Gastrocnemius medialis (tissue), 4 donors: ENCODE measurements at regions not wholly inside any gene's neighbourhood (a gene's known extent, or its start where the extent isn't known, plus 50 kb on each side); places are given as distances from the start of the nearest gene placed in this dataset.

ENCODE experiments used
- ATAC-seq, 2 donors: fragments of 150-250 bp; one replicate each; pipeline ENCODE4 v1.9.1; 2016
- DNase-seq, 2 donors: peaks; one replicate each; pipeline ENCODE4 v3.0.0-alpha.2; 2019
- H3K27ac ChIP-seq, 4 donors: fragments of 200-600 bp; sonication (generic); 1 replicate in 1 of 4; 2 replicates in 3 of 4; pipeline ENCODE4 v1.5.1; 2016 to 2018; ENCODE audit warnings: mild to moderate bottlenecking in 2 of 4, moderate library complexity in 1 of 4
- H3K27me3 ChIP-seq, 3 donors: fragments of 200-600 bp; sonication (generic) in 2 of 3; 1 replicate in 1 of 3; 2 replicates in 2 of 3; pipeline versions ENCODE4 v1.5.1 to v1.6.0; 2016 to 2019; ENCODE audit warnings: mild to moderate bottlenecking in 1 of 3, moderate library complexity in 1 of 3
- H3K36me3 ChIP-seq, 2 donors: fragments of 200-600 bp; sonication (generic) in 1 of 2; one replicate each; pipeline ENCODE4 v1.5.1; 2017 to 2018
- H3K4me1 ChIP-seq, 2 donors: fragments of 200-600 bp; sonication (generic) in 1 of 2; one replicate each; pipeline ENCODE4 v1.5.1; 2016 to 2017; ENCODE audit warnings: mild to moderate bottlenecking in 2 of 2
- H3K4me3 ChIP-seq, 4 donors: fragments of 200-600 bp; sonication (generic) in 3 of 4; 1 replicate in 1 of 4; 2 replicates in 3 of 4; pipeline ENCODE4 v1.5.1; 2016 to 2019; ENCODE audit warnings: mild to moderate bottlenecking in 2 of 4
- H3K9me3 ChIP-seq, 3 donors: fragments of 200-600 bp; sonication (generic) in 2 of 3; 1 replicate in 1 of 3; 2 replicates in 2 of 3; pipeline ENCODE4 v1.5.1; 2016 to 2019
- POLR2A ChIP-seq, 2 donors: fragments of 450-650 bp; IDR thresholded peaks; one replicate each; pipeline ENCODE4 v1.6.1; 2017; ENCODE audit warnings: antibody characterized with exemption in 2 of 2, mild to moderate bottlenecking in 2 of 2, moderate library complexity in 2 of 2
- in situ Hi-C, 4 donors: fragments of 200-750 bp; cut with MboI; loops; one replicate each; pipeline versions ENCODE4 v1.15.0 to v1.8.0; 2017; ENCODE audit warnings: low sequenced_read_pairs in 4 of 4
- intact Hi-C: fragments of 100-400 bp; cut with DNase I; formaldehyde crosslinking; loops from one replicate; pipeline ENCODE4 v1.15.1; 2023; ENCODE audit warnings: low total_unique reads
- TF ChIP-seq, protein P1 (sequence below), 5 experiments: fragments of 450-650 bp in 3 of 5; fragments of 200-600 bp in 2 of 5; sonication (generic) in 2 of 5; IDR thresholded peaks in 4 of 5; conservative IDR thresholded peaks in 1 of 5; 1 replicate in 4 of 5; 2 replicates in 1 of 5; pipeline ENCODE4 v1.5.1; 2016 to 2019; ENCODE audit warnings: antibody characterized with exemption in 5 of 5, mild to moderate bottlenecking in 3 of 5, moderate library complexity in 3 of 5

- Histone ChIP-seq H3K36me3 (no peaks in the 10 kb centered on the region), H3K4me3 (no peak overlapping the region), H3K27ac (no peak overlapping the region), H3K4me1 (no peaks in the 10 kb centered on the region), H3K27me3 (no peaks in the 10 kb centered on the region), H3K9me3 (no peaks in the 10 kb centered on the region)
- in situ Hi-C loops (no loop called here), intact Hi-C loops (no loop called here)
- ATAC-seq (no peak), DNase-seq (no peak)
- TF ChIP-seq, protein P1, sequence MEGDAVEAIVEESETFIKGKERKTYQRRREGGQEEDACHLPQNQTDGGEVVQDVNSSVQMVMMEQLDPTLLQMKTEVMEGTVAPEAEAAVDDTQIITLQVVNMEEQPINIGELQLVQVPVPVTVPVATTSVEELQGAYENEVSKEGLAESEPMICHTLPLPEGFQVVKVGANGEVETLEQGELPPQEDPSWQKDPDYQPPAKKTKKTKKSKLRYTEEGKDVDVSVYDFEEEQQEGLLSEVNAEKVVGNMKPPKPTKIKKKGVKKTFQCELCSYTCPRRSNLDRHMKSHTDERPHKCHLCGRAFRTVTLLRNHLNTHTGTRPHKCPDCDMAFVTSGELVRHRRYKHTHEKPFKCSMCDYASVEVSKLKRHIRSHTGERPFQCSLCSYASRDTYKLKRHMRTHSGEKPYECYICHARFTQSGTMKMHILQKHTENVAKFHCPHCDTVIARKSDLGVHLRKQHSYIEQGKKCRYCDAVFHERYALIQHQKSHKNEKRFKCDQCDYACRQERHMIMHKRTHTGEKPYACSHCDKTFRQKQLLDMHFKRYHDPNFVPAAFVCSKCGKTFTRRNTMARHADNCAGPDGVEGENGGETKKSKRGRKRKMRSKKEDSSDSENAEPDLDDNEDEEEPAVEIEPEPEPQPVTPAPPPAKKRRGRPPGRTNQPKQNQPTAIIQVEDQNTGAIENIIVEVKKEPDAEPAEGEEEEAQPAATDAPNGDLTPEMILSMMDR (IDR thresholded peaks at IDR 0.05 in 4 of 5, conservative IDR thresholded peaks at IDR 0.05 in 1 of 5), result no peak
- TF ChIP-seq POLR2A (IDR thresholded peaks at IDR 0.05), result no peak
Measured at GRCh38 chr12:111169456-111169855, 199.4 kb downstream of the PHETA1 start.

GRCh38 chr12:111169032-111169431 lies 199.9 kb downstream of the PHETA1 start:
- ATAC-seq (no peak), DNase-seq (no peak)
- H3K36me3 ChIP-seq, result no peaks in the 10 kb centered on the region
- H3K4me1 ChIP-seq, result no peaks in the 10 kb centered on the region
- no peak overlapping the region for H3K27ac ChIP-seq
- in situ Hi-C loops (no loop called here), intact Hi-C loops (no loop called here)
- no peaks in the 10 kb centered on the region for H3K9me3 ChIP-seq
- H3K4me3 ChIP-seq, result no peak overlapping the region
- no peaks in the 10 kb centered on the region for H3K27me3 ChIP-seq
- TF ChIP-seq, protein P1 (IDR thresholded peaks at IDR 0.05 in 4 of 5, conservative IDR thresholded peaks at IDR 0.05 in 1 of 5), result no peak
- no peak for TF ChIP-seq POLR2A (IDR thresholded peaks at IDR 0.05)

DNA sequence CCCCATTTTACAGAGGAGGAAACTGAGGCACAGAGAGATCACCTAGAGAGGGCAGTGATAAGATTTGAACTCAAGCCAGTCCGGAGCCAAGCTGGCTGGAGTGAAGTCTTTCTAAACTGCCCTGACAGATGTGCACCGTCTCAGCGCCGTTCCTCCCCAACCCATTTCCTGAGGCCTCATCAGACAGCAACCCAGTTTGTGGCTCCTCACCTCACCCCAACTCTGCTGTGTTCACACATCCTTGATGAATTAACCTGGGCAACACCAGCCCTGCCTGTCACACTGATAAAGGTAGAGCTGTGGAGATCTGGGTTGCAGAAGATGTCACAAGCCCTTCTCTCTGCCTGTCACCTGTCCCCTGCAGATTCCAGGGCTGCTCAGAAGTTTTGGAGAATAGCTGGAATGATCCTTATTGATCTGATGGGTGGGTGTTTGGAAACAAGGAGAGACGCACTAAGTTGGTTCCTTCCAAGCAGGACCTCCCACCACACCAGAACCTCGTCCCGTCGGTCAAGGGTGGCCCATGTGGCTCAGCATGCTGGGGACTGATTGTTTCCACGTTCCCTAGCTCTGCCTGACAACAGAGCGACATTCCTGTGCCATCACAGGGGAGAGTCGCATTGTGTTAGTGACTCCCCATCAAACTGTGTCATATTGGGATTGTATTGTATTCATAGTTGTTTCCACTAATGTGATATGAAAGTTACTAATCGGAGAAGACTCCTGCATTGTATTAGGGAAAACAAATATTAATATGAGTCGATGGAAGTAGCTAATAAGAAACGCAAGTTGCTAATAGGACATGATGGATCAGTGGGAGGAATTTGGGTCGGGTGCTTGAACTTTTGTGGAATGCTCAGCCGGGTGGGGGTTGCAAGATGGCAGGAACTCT lies 200.6 kb downstream of the PHETA1 start:
- ATAC-seq, result no peak
- no peak for TF ChIP-seq POLR2A (IDR thresholded peaks at IDR 0.05)
- TF ChIP-seq, protein P1 (IDR thresholded peaks at IDR 0.05 in 4 of 5, conservative IDR thresholded peaks at IDR 0.05 in 1 of 5), result no peak
- Histone ChIP-seq H3K36me3 (no peaks in the 10 kb centered on the region), H3K4me3 (no peak overlapping the region), H3K27me3 (no peaks in the 10 kb centered on the region), H3K27ac (no peak overlapping the region), H3K9me3 (no peaks in the 10 kb centered on the region), H3K4me1 (no peaks in the 10 kb centered on the region)
- intact Hi-C loops (no loop called here), in situ Hi-C loops (no loop called here)
- DNase-seq, result no peak

GRCh38 chr12:111166779-111167540 lies 201.9 kb downstream of the PHETA1 start:
- Histone ChIP-seq H3K36me3 (no peaks in the 10 kb centered on the region), H3K4me1 (no peaks in the 10 kb centered on the region), H3K27ac (no peak overlapping the region), H3K4me3 (no peak overlapping the region), H3K27me3 (no peaks in the 10 kb centered on the region), H3K9me3 (no peaks in the 10 kb centered on the region)
- in situ Hi-C loops, result no loop called here
- ATAC-seq, result peak; percentile 33 to 56
- intact Hi-C loops, result no loop called here
- no peak for TF ChIP-seq POLR2A (IDR thresholded peaks at IDR 0.05)
- TF ChIP-seq, protein P1 (IDR thresholded peaks at IDR 0.05 in 4 of 5, conservative IDR thresholded peaks at IDR 0.05 in 1 of 5), result no peak
- DNase-seq, result peak in 1 of 2 donors; percentile 37
